ENCODE measurements at regions not wholly inside any gene's neighbourhood (a gene's known extent, or its start where the extent isn't known, plus 50 kb on each side); places are given as distances from the start of the nearest gene placed in this dataset.

GRCh38 chr1:208899438-208899837 is 655.3 kb upstream of the PLXNA2 start:
- H3K79me2 ChIP-seq (ENCODE audit: insufficient read depth, low read length) = no peaks in the 10 kb centered on the region
- no peak overlapping the region for H2AFZ ChIP-seq (ENCODE audit: low read depth, low read length)
- no peak overlapping the region for H3K4me2 ChIP-seq (ENCODE audit: insufficient read depth, low read length)
- no peaks in the 10 kb centered on the region for H4K20me1 ChIP-seq (ENCODE audit: insufficient read depth, low read length)
- H3K4me1 ChIP-seq (ENCODE audit: insufficient read depth, low read length) = no peaks in the 10 kb centered on the region
- no peak for ATAC-seq (ENCODE audit: insufficient read depth, low read depth)
- no peaks in the 10 kb centered on the region for H3K36me3 ChIP-seq (ENCODE audit: insufficient read depth, low read length)
- DNase-seq = no peak
- no peaks in the 10 kb centered on the region for H3K27me3 ChIP-seq (ENCODE audit: insufficient read depth, low read length, poor library complexity)
- H3K9me3 ChIP-seq (ENCODE audit: insufficient read depth, low read length, severe bottlenecking) = no peaks in the 10 kb centered on the region
- H3K4me3 ChIP-seq (ENCODE audit: low read depth in 1 of 2, low read length in 2 of 2) = no peak overlapping the region
- TF ChIP-seq CTCF (IDR thresholded peaks at IDR 0.05; ENCODE audit: borderline replicate concordance, extremely low read depth, low read length, poor library complexity, severe bottlenecking) (no peak), EZH2 (IDR thresholded peaks at IDR 0.05; ENCODE audit: borderline replicate concordance, low read depth, low read length, severe bottlenecking) (no peak)
- no peak overlapping the region for H3K27ac ChIP-seq (ENCODE audit: low read length)
- no peak overlapping the region for H3K9ac ChIP-seq (ENCODE audit: low read depth, low read length)

GRCh38 chr1:208903251-208903905 is 659.2 kb upstream of the PLXNA2 start:
- H3K4me3 ChIP-seq (ENCODE audit: low read depth in 1 of 2, low read length in 2 of 2) = no peak overlapping the region
- no peaks in the 10 kb centered on the region for H3K36me3 ChIP-seq (ENCODE audit: insufficient read depth, low read length)
- H4K20me1 ChIP-seq (ENCODE audit: insufficient read depth, low read length) = no peaks in the 10 kb centered on the region
- TF ChIP-seq CTCF (IDR thresholded peaks at IDR 0.05; ENCODE audit: borderline replicate concordance, extremely low read depth, low read length, poor library complexity, severe bottlenecking) (no peak), EZH2 (IDR thresholded peaks at IDR 0.05; ENCODE audit: borderline replicate concordance, low read depth, low read length, severe bottlenecking) (no peak)
- ATAC-seq (ENCODE audit: insufficient read depth, low read depth) (no peak), DNase-seq (no peak)
- no peaks in the 10 kb centered on the region for H3K9me3 ChIP-seq (ENCODE audit: insufficient read depth, low read length, severe bottlenecking)
- H3K9ac ChIP-seq (ENCODE audit: low read depth, low read length) = no peak overlapping the region
- H2AFZ ChIP-seq (ENCODE audit: low read depth, low read length) = no peak overlapping the region
- no peaks in the 10 kb centered on the region for H3K4me1 ChIP-seq (ENCODE audit: insufficient read depth, low read length)
- no peak overlapping the region for H3K27ac ChIP-seq (ENCODE audit: low read length)
- H3K79me2 ChIP-seq (ENCODE audit: insufficient read depth, low read length) = no peaks in the 10 kb centered on the region
- no peak overlapping the region for H3K4me2 ChIP-seq (ENCODE audit: insufficient read depth, low read length)
- H3K27me3 ChIP-seq (ENCODE audit: insufficient read depth, low read length, poor library complexity) = no peaks in the 10 kb centered on the region

- no peaks in the 10 kb centered on the region for H3K4me1 ChIP-seq (ENCODE audit: insufficient read depth, low read length)
- H2AFZ ChIP-seq (ENCODE audit: low read depth, low read length) = no peak overlapping the region
- no peak overlapping the region for H3K4me3 ChIP-seq (ENCODE audit: low read depth in 1 of 2, low read length in 2 of 2)
- H3K9ac ChIP-seq (ENCODE audit: low read depth, low read length) = no peak overlapping the region
- no peak for ATAC-seq (ENCODE audit: insufficient read depth, low read depth)
- no peaks in the 10 kb centered on the region for H3K36me3 ChIP-seq (ENCODE audit: insufficient read depth, low read length)
- H3K27ac ChIP-seq (ENCODE audit: low read length) = no peak overlapping the region
- H3K9me3 ChIP-seq (ENCODE audit: insufficient read depth, low read length, severe bottlenecking) = no peaks in the 10 kb centered on the region
- no peaks in the 10 kb centered on the region for H3K79me2 ChIP-seq (ENCODE audit: insufficient read depth, low read length)
- DNase-seq = no peak
- no peaks in the 10 kb centered on the region for H4K20me1 ChIP-seq (ENCODE audit: insufficient read depth, low read length)
- no peak overlapping the region for H3K4me2 ChIP-seq (ENCODE audit: insufficient read depth, low read length)
- no peak for TF ChIP-seq CTCF (IDR thresholded peaks at IDR 0.05; ENCODE audit: borderline replicate concordance, extremely low read depth, low read length, poor library complexity, severe bottlenecking)
- no peak for TF ChIP-seq EZH2 (IDR thresholded peaks at IDR 0.05; ENCODE audit: borderline replicate concordance, low read depth, low read length, severe bottlenecking)
- H3K27me3 ChIP-seq (ENCODE audit: insufficient read depth, low read length, poor library complexity) = no peaks in the 10 kb centered on the region
Observed at GRCh38 chr1:208907790-208908189, 663.6 kb upstream of the PLXNA2 start.

All from DND-41 (cell line).